SK-N-SH (cell line): ENCODE measurements at regions not wholly inside any gene's neighbourhood (a gene's known extent, or its start where the extent isn't known, plus 50 kb on each side); places are given as distances from the start of the nearest gene placed in this dataset.

ENCODE experiments used
- CTCF ChIA-PET: fragments of 300-600, 350-600 bp; formaldehyde crosslinking; extraction: SDS; loops from one replicate; lab custom pipeline; 2021; lab: Yijun Ruan, JAX
- POLR2A ChIA-PET: fragments of 350-600 bp; sonication (Branson Sonifier 250); formaldehyde crosslinking; extraction: SDS; loops from one replicate; lab custom pipeline; 2020; ENCODE audit warnings: antibody characterized with exemption, inconsistent platforms; lab: Yijun Ruan, JAX
- DNase-seq: peaks from one replicate; pipeline ENCODE4 v3.0.0; 2012
- H2AFZ ChIP-seq: fragments of 200-600 bp; sonication (generic); 2 replicates; pipeline ENCODE4 v1.8.1; 2016; ENCODE audit warnings: antibody characterized with exemption, mild to moderate bottlenecking, low read depth
- H3F3A ChIP-seq: fragments of 200-600 bp; sonication (generic); replicated peaks from 2 replicates; pipeline ENCODE3; 2016; ENCODE audit warnings: antibody characterized with exemption, mild to moderate bottlenecking; ENCODE audit not compliant: insufficient read depth
- H3K27ac ChIP-seq, 2 experiments: fragments of 200-500 bp in 1 of 2; fragments of 200-600 bp in 1 of 2; sonication (Bioruptor generic) in 1 of 2; sonication (generic), shearing (Covaris generic) in 1 of 2; 2 replicates each; pipeline versions ENCODE4 v1.5.1 to v1.6.1; 2014 to 2016; ENCODE audit warnings: low read depth in 2 of 2, inconsistent platforms in 1 of 2, low read length in 1 of 2, mild to moderate bottlenecking in 1 of 2, mixed read lengths in 1 of 2
- H3K27me3 ChIP-seq: fragments of 200-600 bp; sonication (generic), shearing (Covaris generic); 2 replicates; pipeline ENCODE4 v1.6.1; 2016; ENCODE audit warnings: mixed run types; ENCODE audit not compliant: insufficient read depth
- H3K36me3 ChIP-seq, 2 experiments: fragments of 200-500 bp in 1 of 2; fragments of 200-600 bp in 1 of 2; sonication (Bioruptor generic) in 1 of 2; sonication (generic) in 1 of 2; replicated peaks in 1 of 2; 2 replicates each; pipeline versions ENCODE3 to v1.5.1; 2014 to 2016; ENCODE audit warnings: low read length in 1 of 2, mild to moderate bottlenecking in 1 of 2; ENCODE audit not compliant: insufficient read depth in 2 of 2, control insufficient read depth in 1 of 2
- H3K4me1 ChIP-seq, 2 experiments: fragments of 200-500 bp in 1 of 2; fragments of 200-600 bp in 1 of 2; sonication (Bioruptor generic) in 1 of 2; sonication (generic), shearing (Covaris generic) in 1 of 2; 2 replicates each; pipeline versions ENCODE4 v1.5.1 to v1.6.1; 2014 to 2016; ENCODE audit warnings: low read depth in 1 of 2, low read length in 1 of 2, mixed run types in 1 of 2; ENCODE audit not compliant: insufficient read depth in 2 of 2, control insufficient read depth in 1 of 2
- H3K4me2 ChIP-seq: fragments of 200-600 bp; sonication (generic), shearing (Covaris generic); 2 replicates; pipeline ENCODE4 v1.6.1; 2017; ENCODE audit warnings: mixed run types
- H3K4me3 ChIP-seq, 2 experiments: fragments of 200-500 bp in 1 of 2; fragments of 200-600 bp in 1 of 2; sonication (Bioruptor generic) in 1 of 2; sonication (generic), shearing (Covaris generic) in 1 of 2; 2 replicates each; pipeline versions ENCODE4 v1.5.1 to v1.8.1; 2014 to 2016; ENCODE audit warnings: low read depth in 2 of 2, inconsistent platforms in 1 of 2, low read length in 1 of 2, mild to moderate bottlenecking in 1 of 2, mixed read lengths in 1 of 2, moderate library complexity in 1 of 2
- H3K79me2 ChIP-seq: fragments of 200-600 bp; sonication (generic); 2 replicates; pipeline ENCODE4 v1.8.1; 2017; ENCODE audit warnings: mild to moderate bottlenecking; ENCODE audit not compliant: insufficient read depth
- H3K9ac ChIP-seq: fragments of 200-600 bp; sonication (generic); 2 replicates; pipeline ENCODE4 v1.6.1; 2017; ENCODE audit warnings: mixed run types
- H3K9me2 ChIP-seq: fragments of 200-600 bp; sonication (generic); 2 replicates; pipeline ENCODE4 v1.6.1; 2017; ENCODE audit warnings: mixed run types
- H3K9me3 ChIP-seq: fragments of 200-600 bp; sonication (generic); 2 replicates; pipeline ENCODE4 v1.6.1; 2017; ENCODE audit warnings: mixed run types, mild to moderate bottlenecking, moderate library complexity
- H4K20me1 ChIP-seq: fragments of 200-600 bp; sonication (generic); 2 replicates; pipeline ENCODE4 v1.6.1; 2017; ENCODE audit warnings: mild to moderate bottlenecking, mixed run types; ENCODE audit not compliant: insufficient read depth
- CHD2 ChIP-seq: fragments of 150-350 bp; IDR thresholded peaks from 2 replicates; pipeline ENCODE4 v1.6.1; 2018; ENCODE audit warnings: low read length; ENCODE audit not compliant: partially characterized antibody
- ELF1 ChIP-seq: IDR thresholded peaks from 2 replicates; pipeline ENCODE4 v1.4.0; 2012
- EZH2phosphoT487 ChIP-seq: fragments of 200-600 bp; sonication (generic); IDR thresholded peaks from 2 replicates; pipeline ENCODE4 v1.6.1; 2017; ENCODE audit warnings: low read depth, mixed run types, mild to moderate bottlenecking, antibody characterized with exemption, moderate library complexity, borderline replicate concordance
- FOSL2 ChIP-seq: IDR thresholded peaks from 2 replicates; pipeline ENCODE4 v1.4.0; 2012; ENCODE audit warnings: low read depth, mild to moderate bottlenecking, moderate library complexity, borderline replicate concordance
- FOXM1 ChIP-seq: IDR thresholded peaks from 2 replicates; pipeline ENCODE4 v1.4.0; 2012; ENCODE audit warnings: low read depth, mild to moderate bottlenecking
- IRF3 ChIP-seq: fragments of 150-350 bp; IDR thresholded peaks from 2 replicates; pipeline ENCODE4 v1.6.1; 2016; ENCODE audit warnings: mild to moderate bottlenecking, low read depth, low read length
- MEF2A ChIP-seq: IDR thresholded peaks from 2 replicates; pipeline ENCODE4 v1.4.0; 2012; ENCODE audit warnings: low read depth, borderline replicate concordance
- MXI1 ChIP-seq: IDR thresholded peaks from 2 replicates; pipeline ENCODE4 v1.6.1; 2012; ENCODE audit warnings: mild to moderate bottlenecking, low read depth, low read length, improper control_type of control experiment
- NFIC ChIP-seq: IDR thresholded peaks from 2 replicates; pipeline ENCODE4 v1.4.0; 2012; ENCODE audit warnings: borderline replicate concordance
- NRF1 ChIP-seq: IDR thresholded peaks from 2 replicates; pipeline ENCODE4 v1.6.1; 2012; ENCODE audit warnings: low read depth, mild to moderate bottlenecking, low read length
- REST ChIP-seq: IDR thresholded peaks from 2 replicates; pipeline ENCODE4 v1.6.1; 2012; ENCODE audit warnings: mild to moderate bottlenecking, low read depth, low read length, moderate library complexity
- RFX5 ChIP-seq: IDR thresholded peaks from 2 replicates; pipeline ENCODE4 v1.6.1; 2012; ENCODE audit warnings: mild to moderate bottlenecking, improper control_type of control experiment, low read length
- RXRA ChIP-seq: IDR thresholded peaks from 2 replicates; pipeline ENCODE4 v1.4.0; 2012; ENCODE audit warnings: low read depth, mild to moderate bottlenecking, borderline replicate concordance
- SIN3A ChIP-seq: IDR thresholded peaks from 2 replicates; pipeline ENCODE4 v1.6.1; 2012; ENCODE audit warnings: low read depth, mild to moderate bottlenecking, low read length, moderate library complexity, borderline replicate concordance
- SMC3 ChIP-seq: IDR thresholded peaks from 2 replicates; pipeline ENCODE4 v1.6.1; 2012; ENCODE audit warnings: low read depth, low read length, improper control_type of control experiment
- TAF1 ChIP-seq: IDR thresholded peaks from 2 replicates; pipeline ENCODE4 v1.6.1; 2012; ENCODE audit warnings: low read depth, mild to moderate bottlenecking, low read length, moderate library complexity, borderline replicate concordance
- TEAD4 ChIP-seq: IDR thresholded peaks from 2 replicates; pipeline ENCODE4 v1.4.0; 2012; ENCODE audit warnings: mild to moderate bottlenecking, borderline replicate concordance; ENCODE audit not compliant: insufficient read depth
- USF1 ChIP-seq: IDR thresholded peaks from 2 replicates; pipeline ENCODE4 v1.4.0; 2012; ENCODE audit warnings: low read depth, borderline replicate concordance
- USF2 ChIP-seq: fragments of 150-350 bp; IDR thresholded peaks from 2 replicates; pipeline ENCODE4 v1.6.1; 2017; ENCODE audit warnings: antibody characterized with exemption, low read length, low read depth, borderline replicate concordance
- YY1 ChIP-seq: IDR thresholded peaks from 2 replicates; pipeline ENCODE4 v1.4.0; 2012; ENCODE audit warnings: low read depth, mild to moderate bottlenecking
- WGBS: methylation state at CpG from one replicate; pipeline ENCODE4 v1.1.6; 2017; ENCODE audit warnings: low lambda C conversion rate; 5-methylcytosine and 5-hydroxymethylcytosine counted together

GRCh38 chr7:13153266-13153665 lies 465.8 kb downstream of the ARL4A start:
- Histone ChIP-seq H3K36me3 (no peaks in the 10 kb centered on the region), H3K9me2 (no peaks in the 10 kb centered on the region), H3K9me3 (no peaks in the 10 kb centered on the region), H2AFZ (no peak overlapping the region), H3K79me2 (no peaks in the 10 kb centered on the region), H3K27me3 (no peaks in the 10 kb centered on the region; the same call in 1 of the 2 replicates), H3F3A (no peaks in the 10 kb centered on the region), H3K4me2 (no peak overlapping the region), H3K4me3 (no peak overlapping the region), H3K4me1 (no peaks in the 10 kb centered on the region), H3K9ac (no peak overlapping the region), H4K20me1 (no peaks in the 10 kb centered on the region), H3K27ac (no peak overlapping the region)
- TF ChIP-seq ELF1 (no peak), FOSL2 (no peak), EZH2phosphoT487 (no peak), RFX5 (no peak), USF1 (no peak), CHD2 (no peak), REST (no peak), MEF2A (no peak), SMC3 (no peak)
- no peak for DNase-seq
- ChIA-PET CTCF (no interaction called here), POLR2A (no interaction called here)
- 31% methylated on average over 2 of the region's 2 CpGs for WGBS

- Histone ChIP-seq H2AFZ (no peak overlapping the region), H3K27ac (no peak overlapping the region), H3K4me3 (no peak overlapping the region), H4K20me1 (no peaks in the 10 kb centered on the region), H3K36me3 (no peaks in the 10 kb centered on the region), H3K4me1 (no peaks in the 10 kb centered on the region), H3K4me2 (no peak overlapping the region), H3K27me3 (no peaks in the 10 kb centered on the region; the same call in 1 of the 2 replicates), H3F3A (no peaks in the 10 kb centered on the region), H3K9me2 (no peaks in the 10 kb centered on the region), H3K9ac (no peak overlapping the region), H3K79me2 (no peaks in the 10 kb centered on the region), H3K9me3 (no peaks in the 10 kb centered on the region)
- no peak for DNase-seq
- ChIA-PET CTCF (no interaction called here), POLR2A (no interaction called here)
- TF ChIP-seq TAF1 (no peak), TEAD4 (no peak), USF2 (no peak), NRF1 (no peak), IRF3 (no peak), MXI1 (no peak), RXRA (no peak), YY1 (no peak), FOSL2 (no peak), SIN3A (no peak), NFIC (no peak), EZH2phosphoT487 (no peak), FOXM1 (no peak)
Observed at GRCh38 chr7:13153742-13154141, 466.3 kb downstream of the ARL4A start.
